HG03196 (cell line): ENCODE measurements at regions not wholly inside any gene's neighbourhood (a gene's known extent, or its start where the extent isn't known, plus 50 kb on each side); places are given as distances from the start of the nearest gene placed in this dataset.
"Not testable (repeated sequence)": the region's sequence is repeated elsewhere in the genome, so short reads cannot be mapped to it uniquely, and the experiment has no call there.

Source experiments
- ATAC-seq: cut with Tn5 transposase; IDR thresholded peaks from one replicate; pipeline ENCODE4 v1.9.1; 2021; ENCODE audit not compliant: unreplicated experiment

- ATAC-seq: no peak
Measured at GRCh38 chr2:43149482-43150107, 76.8 kb downstream of the ZFP36L2 start.

- no peak for ATAC-seq
Measured at GRCh38 chr2:43146083-43146482, 80.3 kb downstream of the ZFP36L2 start.

- ATAC-seq: no peak
Measured at GRCh38 chr2:43144263-43144662, 82.1 kb downstream of the ZFP36L2 start.

DNA sequence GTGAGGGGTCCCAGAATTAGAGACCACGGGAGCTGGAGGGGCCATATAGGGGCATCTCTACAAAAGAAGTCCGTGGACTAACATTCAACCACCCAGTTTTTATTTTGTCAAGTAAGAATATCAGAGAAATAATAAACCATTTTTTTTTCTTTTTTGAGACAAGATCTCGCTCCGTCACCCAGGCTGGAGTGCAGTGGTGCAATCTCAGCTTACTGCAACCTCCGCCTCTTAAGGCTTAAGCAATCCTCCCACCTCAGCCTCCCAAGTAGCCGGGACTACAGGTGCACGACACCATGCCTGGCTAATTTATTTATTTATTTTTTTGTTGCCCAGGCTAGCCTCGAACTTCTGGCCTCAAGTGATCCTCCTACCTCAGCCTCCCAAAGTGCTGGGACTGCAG is 82.7 kb downstream of the ZFP36L2 start:
- ATAC-seq: no peak

GRCh38 chr2:43142921-43143438 is 83.4 kb downstream of the ZFP36L2 start:
- no peak for ATAC-seq

GRCh38 chr2:43141636-43142151 is 84.7 kb downstream of the ZFP36L2 start:
- not testable (repeated sequence) for ATAC-seq

- no peak for ATAC-seq
Measured at GRCh38 chr2:43139996-43140621, 86.3 kb downstream of the ZFP36L2 start.

DNA sequence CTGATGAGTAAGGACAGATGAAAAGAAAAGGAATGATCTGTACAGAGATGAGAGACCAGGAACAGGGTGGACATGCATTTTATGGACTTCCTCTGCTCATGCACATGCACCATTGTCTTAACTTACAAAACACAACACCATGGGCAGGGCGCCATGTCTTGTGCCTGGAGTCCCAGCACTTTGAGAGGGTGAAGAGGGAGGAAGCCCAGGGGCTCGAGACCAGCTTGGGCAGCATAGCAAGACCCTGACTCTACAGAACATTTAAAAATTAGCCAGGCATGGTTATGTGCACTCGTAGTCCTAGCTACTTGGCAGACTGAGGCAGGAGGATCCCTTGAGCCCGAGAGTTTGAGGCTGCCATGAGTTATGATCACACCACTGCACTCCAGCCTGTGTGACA is 86.9 kb downstream of the ZFP36L2 start:
- no peak for ATAC-seq

GRCh38 chr2:43138441-43138840 is 88.0 kb downstream of the ZFP36L2 start:
- ATAC-seq: no peak

GRCh38 chr2:43136876-43137275 is 89.5 kb downstream of the ZFP36L2 start:
- ATAC-seq: no peak

DNA sequence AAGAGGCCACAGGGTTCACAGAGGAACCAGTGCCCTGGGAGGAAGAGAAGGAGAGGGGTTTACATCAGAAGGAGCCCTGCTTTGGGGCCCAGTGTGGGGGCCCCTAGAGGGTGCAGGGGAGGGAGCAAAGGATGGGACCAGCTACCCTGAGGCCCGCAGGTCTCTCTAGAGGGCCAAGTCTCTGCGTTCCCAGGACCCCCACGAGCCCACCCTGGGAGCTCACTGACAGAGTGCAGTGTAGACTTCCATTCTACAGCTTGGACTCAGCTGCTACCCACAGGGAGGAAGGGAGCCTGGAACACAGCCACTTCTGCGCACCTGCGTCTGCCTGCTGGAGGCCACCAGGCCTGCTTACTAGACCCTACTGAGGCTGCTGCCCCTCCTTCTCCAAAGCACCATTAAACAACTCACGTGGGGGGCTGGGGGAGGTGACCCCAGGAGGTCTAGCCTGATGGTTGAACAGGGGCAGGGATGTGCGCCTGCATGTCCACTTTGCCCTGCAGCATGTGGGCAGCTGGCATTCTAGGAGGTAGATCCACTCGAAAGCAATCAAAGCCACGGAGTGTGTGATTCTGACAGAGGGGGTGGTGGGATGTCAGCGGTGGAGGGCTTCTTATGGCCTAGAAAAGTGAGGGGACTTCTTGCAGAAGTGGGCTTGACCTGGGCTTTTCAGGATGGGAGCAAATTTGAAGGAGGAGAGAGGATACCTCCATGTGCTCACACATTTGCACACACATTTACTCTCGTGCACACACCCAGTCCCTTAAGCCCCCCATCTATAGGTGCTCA is 90.2 kb downstream of the ZFP36L2 start:
- ATAC-seq: no peak

DNA sequence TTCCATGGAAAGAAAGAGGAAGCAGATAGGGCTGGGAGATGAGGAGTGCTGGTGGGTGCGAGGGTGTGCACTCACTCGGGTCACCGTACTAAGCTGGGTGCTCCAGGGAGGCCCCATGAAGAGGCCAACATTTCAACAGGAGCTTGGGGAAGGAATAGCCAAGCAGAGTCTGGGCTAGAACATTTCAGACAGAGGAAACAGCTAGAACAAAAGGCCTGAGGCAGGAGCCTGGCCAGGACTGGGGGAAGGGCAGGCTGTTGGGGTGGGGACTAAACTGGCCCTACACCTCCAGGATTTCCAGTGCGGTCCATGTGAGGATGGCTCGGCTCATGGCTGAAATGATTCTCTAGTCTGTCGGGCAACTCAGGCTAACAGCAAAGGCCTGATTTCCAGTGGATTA is 90.8 kb downstream of the ZFP36L2 start:
- no peak for ATAC-seq

- no peak for ATAC-seq
Measured at GRCh38 chr2:43134571-43134889, 91.9 kb downstream of the ZFP36L2 start.

GRCh38 chr2:43133708-43134570 is 92.5 kb downstream of the ZFP36L2 start:
- no peak for ATAC-seq

- ATAC-seq: no peak
Measured at GRCh38 chr2:43133336-43133707, 93.1 kb downstream of the ZFP36L2 start.

DNA sequence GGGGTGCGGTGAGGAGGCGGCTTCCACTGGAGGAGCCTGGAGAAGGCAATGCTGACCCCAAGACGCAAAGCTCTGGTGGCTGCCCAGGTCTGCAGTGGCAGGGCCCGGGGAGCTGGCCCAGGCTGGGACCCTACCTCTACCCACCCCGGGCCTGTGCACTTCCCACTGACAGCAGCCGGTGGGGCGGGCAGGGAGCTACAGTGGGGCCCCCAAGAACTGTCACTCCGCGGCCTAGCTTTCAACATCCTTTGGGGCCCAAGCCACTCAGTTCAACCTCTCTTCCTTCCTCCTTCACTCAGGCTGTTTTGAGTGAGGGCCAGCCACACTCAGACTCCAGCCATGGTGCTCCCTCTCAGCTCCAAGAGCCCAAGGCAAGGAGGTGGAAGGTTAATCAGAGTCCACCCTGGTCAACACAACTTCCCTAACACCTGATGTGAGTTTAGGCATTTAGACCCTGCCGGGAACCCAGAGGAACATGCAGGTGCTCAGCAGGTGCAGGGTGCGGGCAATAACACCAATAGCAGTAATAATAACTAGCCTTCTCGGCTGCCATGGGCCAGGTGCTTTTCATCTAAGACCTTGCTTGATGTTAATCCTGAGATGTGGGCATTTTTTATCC is 93.6 kb downstream of the ZFP36L2 start:
- no peak for ATAC-seq

DNA sequence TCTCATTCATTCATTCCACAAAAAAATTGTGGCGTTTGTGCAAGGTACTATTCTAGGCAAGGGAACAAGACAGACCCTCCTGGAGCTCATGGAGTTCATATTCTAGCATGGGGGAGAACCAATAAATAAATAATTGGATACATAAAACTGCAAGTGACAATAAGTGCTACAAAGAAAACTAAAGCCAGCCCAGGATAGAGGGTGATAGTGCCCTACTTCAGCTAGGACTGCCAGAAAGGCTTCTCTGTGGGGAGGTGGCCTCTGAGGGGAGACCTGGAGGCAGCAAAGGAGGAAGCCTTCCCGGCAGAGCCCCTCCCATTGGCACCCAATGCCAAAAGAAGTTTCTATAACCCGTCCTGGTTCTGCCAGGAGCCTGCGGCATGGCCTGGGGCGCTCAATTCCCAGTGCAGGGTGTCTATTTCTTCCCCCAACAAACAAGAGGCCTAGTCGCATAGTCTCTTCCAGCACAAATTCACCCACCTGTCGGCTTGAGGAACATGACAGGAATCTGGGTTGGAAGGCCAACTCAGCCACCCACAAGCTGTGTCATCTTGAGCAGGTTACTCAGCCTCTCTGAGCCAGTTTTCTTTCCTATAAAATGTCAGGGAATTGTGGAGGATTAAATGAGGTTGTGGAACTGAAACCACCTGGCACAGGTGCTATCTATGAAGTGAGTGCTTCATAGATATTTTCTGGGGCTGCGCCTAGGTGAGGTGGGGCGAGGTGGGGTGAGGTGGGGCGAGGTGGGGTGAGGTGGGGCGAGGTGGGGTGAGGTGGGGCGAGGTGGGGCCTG is 94.3 kb downstream of the ZFP36L2 start:
- no peak for ATAC-seq

GRCh38 chr2:43131051-43131889 is 95.1 kb downstream of the ZFP36L2 start:
- peak; percentile 41 for ATAC-seq

DNA sequence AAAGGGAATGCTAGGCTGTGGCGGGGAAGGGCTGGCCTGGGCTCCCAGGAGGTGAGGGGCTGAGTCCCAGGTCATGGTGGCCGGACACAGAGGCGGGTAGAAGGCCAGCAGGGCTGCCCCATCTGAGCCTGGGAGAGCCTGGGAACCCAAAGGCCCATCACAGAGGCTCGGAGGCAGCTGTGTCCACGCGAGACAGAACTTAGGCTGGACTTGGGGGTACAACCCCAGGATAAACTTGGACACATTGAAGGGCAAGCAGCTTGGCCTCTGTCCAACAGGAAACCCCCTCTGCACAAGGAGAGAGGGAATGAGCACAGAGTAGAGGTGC is 95.9 kb downstream of the ZFP36L2 start:
- no peak for ATAC-seq
